ENCODE measurements at regions not wholly inside any gene's neighbourhood (a gene's known extent, or its start where the extent isn't known, plus 50 kb on each side); places are given as distances from the start of the nearest gene placed in this dataset.
A peak's percentile ranks its signal among the peaks of the same experiment; 100 is the strongest.

- Mint-ChIP-seq H3K27ac (no peak overlapping the region), H3K4me1 (no peaks in the 10 kb centered on the region), H3K4me3 (no peak overlapping the region), H3K27me3 (ENCODE audit: insufficient read depth) (no peaks in the 10 kb centered on the region), H3K9me3 (peaks cover 18% of the 10 kb centered on the region), H3K36me3 (ENCODE audit: low read depth) (peaks cover 2% of the 10 kb centered on the region)
- H3K4me1 ChIP-seq (ENCODE audit: control insufficient read depth, insufficient read depth, low read length), result no peaks in the 10 kb centered on the region
- H3K36me3 ChIP-seq (ENCODE audit: control insufficient read depth, insufficient read depth, low read length), result no peaks in the 10 kb centered on the region
- no peaks in the 10 kb centered on the region for H3K9me3 ChIP-seq (ENCODE audit: control insufficient read depth, low read length)
- no peak for DNase-seq
- no peaks in the 10 kb centered on the region for H3K27me3 ChIP-seq (ENCODE audit: control insufficient read depth, insufficient read depth, low read length, poor library complexity, severe bottlenecking)
- H3K9ac ChIP-seq (ENCODE audit: extremely low read depth, low read length, poor library complexity, severe bottlenecking), result no peak overlapping the region
- H3K27ac ChIP-seq (ENCODE audit: low read depth, low read length), result no peak overlapping the region
- H3K4me3 ChIP-seq (ENCODE audit: low read length), result no peak overlapping the region
- TF ChIP-seq CTCF (conservative IDR thresholded peaks at IDR 0.05), result no peak
- WGBS, 2 experiments (ENCODE audit: insufficient coverage in 1 of 2, insufficient read length in 1 of 2), result 93 to 96% methylated on average over 2 of the region's 2 CpGs
Observed at GRCh38 chr2:8078705-8079104, 603.2 kb upstream of the ID2 start.

- no peaks in the 10 kb centered on the region for H3K27me3 ChIP-seq (ENCODE audit: control insufficient read depth, insufficient read depth, low read length, poor library complexity, severe bottlenecking)
- no peak overlapping the region for H3K9ac ChIP-seq (ENCODE audit: extremely low read depth, low read length, poor library complexity, severe bottlenecking)
- no peak overlapping the region for H3K27ac ChIP-seq (ENCODE audit: low read depth, low read length)
- peaks cover 2% of the 10 kb centered on the region for H3K36me3 Mint-ChIP-seq (ENCODE audit: low read depth)
- H3K4me3 Mint-ChIP-seq, result no peak overlapping the region
- H3K9me3 Mint-ChIP-seq, result peaks cover 18% of the 10 kb centered on the region
- no peaks in the 10 kb centered on the region for H3K27me3 Mint-ChIP-seq (ENCODE audit: insufficient read depth)
- no peaks in the 10 kb centered on the region for H3K4me1 Mint-ChIP-seq
- H3K27ac Mint-ChIP-seq, result no peak overlapping the region
- no peaks in the 10 kb centered on the region for H3K9me3 ChIP-seq (ENCODE audit: control insufficient read depth, low read length)
- DNase-seq, result no peak
- TF ChIP-seq CTCF (conservative IDR thresholded peaks at IDR 0.05), result no peak
- H3K4me3 ChIP-seq (ENCODE audit: low read length), result no peak overlapping the region
- no peaks in the 10 kb centered on the region for H3K36me3 ChIP-seq (ENCODE audit: control insufficient read depth, insufficient read depth, low read length)
- no peaks in the 10 kb centered on the region for H3K4me1 ChIP-seq (ENCODE audit: control insufficient read depth, insufficient read depth, low read length)
Observed at GRCh38 chr2:8080063-8080462, 601.8 kb upstream of the ID2 start.

- no peak for DNase-seq
- no peak for TF ChIP-seq CTCF (conservative IDR thresholded peaks at IDR 0.05)
- no peaks in the 10 kb centered on the region for H3K27me3 Mint-ChIP-seq (ENCODE audit: insufficient read depth)
Observed at GRCh38 chr2:8081130-8081529, 600.7 kb upstream of the ID2 start.

More at GRCh38 chr2:8081130-8081529, 600.7 kb upstream of the ID2 start:
- Histone ChIP-seq H3K27ac (ENCODE audit: low read depth, low read length) (no peak overlapping the region), H3K27me3 (ENCODE audit: control insufficient read depth, insufficient read depth, low read length, poor library complexity, severe bottlenecking) (no peaks in the 10 kb centered on the region), H3K4me1 (ENCODE audit: control insufficient read depth, insufficient read depth, low read length) (no peaks in the 10 kb centered on the region), H3K9ac (ENCODE audit: extremely low read depth, low read length, poor library complexity, severe bottlenecking) (no peak overlapping the region), H3K4me3 (ENCODE audit: low read length) (no peak overlapping the region), H3K9me3 (ENCODE audit: control insufficient read depth, low read length) (no peaks in the 10 kb centered on the region), H3K36me3 (ENCODE audit: control insufficient read depth, insufficient read depth, low read length) (no peaks in the 10 kb centered on the region)
- no peak overlapping the region for H3K4me3 Mint-ChIP-seq
- H3K4me1 Mint-ChIP-seq, result no peaks in the 10 kb centered on the region
- WGBS, 2 experiments (ENCODE audit: insufficient coverage in 1 of 2, insufficient read length in 1 of 2), result 95 to 100% methylated on average over 4 of the region's 5 CpGs
- peaks cover 18% of the 10 kb centered on the region for H3K9me3 Mint-ChIP-seq
- H3K27ac Mint-ChIP-seq, result peak overlapping the region; percentile 14
- H3K36me3 Mint-ChIP-seq (ENCODE audit: low read depth), result peaks cover 2% of the 10 kb centered on the region

Data from endodermal cell (in vitro differentiated cells).